ENCODE measurements at regions not wholly inside any gene's neighbourhood (a gene's known extent, or its start where the extent isn't known, plus 50 kb on each side); places are given as distances from the start of the nearest gene placed in this dataset.

- Histone ChIP-seq H3K36me3 (ENCODE audit: insufficient read depth) (no peaks in the 10 kb centered on the region), H3K4me2 (no peak overlapping the region), H3K79me2 (replicated peaks; ENCODE audit: insufficient read depth) (no peaks in the 10 kb centered on the region), H3F3A (replicated peaks; ENCODE audit: low read depth) (no peaks in the 10 kb centered on the region), H3K27me3 (ENCODE audit: insufficient read depth) (no peaks in the 10 kb centered on the region), H3K4me1 (ENCODE audit: insufficient read depth) (no peaks in the 10 kb centered on the region; the same call in 1 of the 2 replicates), H2AFZ (no peak overlapping the region), H4K20me1 (replicated peaks; ENCODE audit: insufficient read depth) (no peaks in the 10 kb centered on the region), H3K27ac (ENCODE audit: low read depth) (no peak overlapping the region), H3K4me3 (no peak overlapping the region), H3K9me2 (ENCODE audit: insufficient read depth) (no peaks in the 10 kb centered on the region)
- Mint-ChIP-seq H3K4me3 (no peak overlapping the region), H3K36me3 (ENCODE audit: low read depth) (no peaks in the 10 kb centered on the region; the same call in 2 of the 3 replicates), H3K27ac (no peak overlapping the region), H3K4me1 (peaks cover 29% of the 10 kb centered on the region), H3K9me3 (no peaks in the 10 kb centered on the region; the same call in 2 of the 3 replicates), H3K27me3 (ENCODE audit: insufficient read depth, low read depth, poor library complexity) (peaks cover 10% of the 10 kb centered on the region)
- ATAC-seq (no peak), DNase-seq (ENCODE audit: low spot score) (no peak)
- TF ChIP-seq EZH2 (IDR thresholded peaks at IDR 0.05; ENCODE audit: low read depth, unreplicated experiment) (no peak), REST (IDR thresholded peaks at IDR 0.05; ENCODE audit: unreplicated experiment) (no peak), JUNB (IDR thresholded peaks at IDR 0.05; ENCODE audit: unreplicated experiment) (no peak), STAT1 (IDR thresholded peaks at IDR 0.05; ENCODE audit: unreplicated experiment) (no peak), NANOG (IDR thresholded peaks at IDR 0.05; ENCODE audit: borderline replicate concordance) (no peak), EZH2phosphoT487 (IDR thresholded peaks at IDR 0.05; ENCODE audit: unreplicated experiment) (no peak), CREB1 (CRISPR knock-in tag; IDR thresholded peaks at IDR 0.05; ENCODE audit: low read depth) (no peak), ZNF462 (CRISPR knock-in tag; IDR thresholded peaks at IDR 0.05) (no peak), POLR2AphosphoS5 (IDR thresholded peaks at IDR 0.05; ENCODE audit: low read depth) (no peak), ZNF331 (CRISPR knock-in tag; IDR thresholded peaks at IDR 0.05; ENCODE audit: low read depth) (no peak), ZNF114 (CRISPR knock-in tag; IDR thresholded peaks at IDR 0.05) (no peak), CTCF (conservative IDR thresholded peaks at IDR 0.05; ENCODE audit: low read depth in 2 of 2) (no peak), ETS1 (IDR thresholded peaks at IDR 0.05) (no peak)
Observed at GRCh38 chr9:126062158-126062886, 264.3 kb upstream of the MVB12B start.

Measured in GM23338 (cell line).